Heart right ventricle (tissue), 16 donors: ENCODE measurements at regions not wholly inside any gene's neighbourhood (a gene's known extent, or its start where the extent isn't known, plus 50 kb on each side); places are given as distances from the start of the nearest gene placed in this dataset.
"Not testable (repeated sequence)": the region's sequence is repeated elsewhere in the genome, so short reads cannot be mapped to it uniquely, and the experiment has no call there.

Source experiments
- ATAC-seq, 8 donors: fragments of 200-7000 bp; cut with Tn5 transposase; one replicate each; pipeline ENCODE4 v1.9.1; 2020; ENCODE audit warnings: mild to moderate bottlenecking in 8 of 8, moderate library complexity in 8 of 8, moderate number of reproducible peaks in 1 of 8
- DNase-seq, 2 donors: peaks; one replicate each; pipeline ENCODE4 v3.0.0-alpha.2; 2020
- H3K27ac ChIP-seq, 10 donors: fragments of 200-600 bp; sonication (generic) in 2 of 10; one replicate each; pipeline versions ENCODE4 v1.5.0 to v1.8.0; 2020 to 2022; ENCODE audit warnings: mild to moderate bottlenecking in 3 of 10
- H3K27me3 ChIP-seq, 7 donors: fragments of 200-600 bp; one replicate each; pipeline ENCODE4 v1.8.0; 2021 to 2022; ENCODE audit warnings: mild to moderate bottlenecking in 2 of 7
- H3K36me3 ChIP-seq, 9 donors: fragments of 200-600 bp; sonication (generic) in 1 of 9; one replicate each; pipeline versions ENCODE4 v1.5.0 to v1.8.0; 2020 to 2022; ENCODE audit warnings: mild to moderate bottlenecking in 2 of 9
- H3K4me1 ChIP-seq, 9 donors: fragments of 200-600 bp; sonication (generic) in 1 of 9; one replicate each; pipeline versions ENCODE4 v1.5.0 to v1.8.0; 2020 to 2022; ENCODE audit warnings: mild to moderate bottlenecking in 4 of 9
- H3K4me3 ChIP-seq, 10 donors: fragments of 200-600 bp; sonication (generic) in 2 of 10; one replicate each; pipeline versions ENCODE4 v1.5.0 to v1.8.0; 2020 to 2022; ENCODE audit warnings: mild to moderate bottlenecking in 7 of 10, moderate library complexity in 2 of 10
- H3K9me3 ChIP-seq, 11 donors: fragments of 200-600 bp in 10 of 11; sonication (generic) in 2 of 11; one replicate each; pipeline versions ENCODE4 v1.5.0 to v1.8.0; 2013 to 2022; ENCODE audit warnings: mild to moderate bottlenecking in 2 of 11, control low read depth in 1 of 11, moderate library complexity in 1 of 11
- CTCF ChIP-seq, 9 donors: fragments of 200-600 bp; sonication (generic) in 2 of 9; IDR thresholded peaks; one replicate each; pipeline versions ENCODE4 v1.5.0 to v1.8.0; 2021 to 2022; ENCODE audit warnings: antibody characterized with exemption in 9 of 9, mild to moderate bottlenecking in 5 of 9, moderate library complexity in 1 of 9
- WGBS, 2 donors: extraction: QIAGEN DNeasy Blood & Tissue Kit; methylation state at CpG; one replicate each; pipeline ENCODE4 v1.1.7; 2013; ENCODE audit warnings: inconsistent platforms in 1 of 2; 5-methylcytosine and 5-hydroxymethylcytosine counted together
- intact Hi-C, 10 donors: fragments of 100-400 bp; cut with DNase I; formaldehyde crosslinking; loops; one replicate each; pipeline versions ENCODE4 v1.11.1 to v1.14.2; 2022
- donor health status: Arrhythmogenic right ventricular cardiomyopathy.
- donor health status: ischemic (EF 13 %, LVEDD 7.1; RV severe dilation, severe dysfunction).
- donor health status: healthy with polysubstance abuse.
- donor health status: DM: no; HTN: yes; CAD: no.
- donor health status: DM: no; HTN: no; CAD: no.
- donor health status: ischemic (EF 25% LVEDD 6.9; RV normal size, moderate dysfunction).
- donor health status: ischemic (EF 25% LVEDD 5.7; RV mildly dilated, moderate dysfunction).
- donor health status: healthy.
- donor health status: DM: yes; HTN: yes; CAD: no.
- donor health status: Ischemic cardiomyopathy.
- donor health status: ischemic (EF 35%, LVEDD 5.7; RV mildly dilated, moderate dysfunction).
- donor health status: nonischemic (EF 11% LVEDD 7.7; RV severe dilation, severe dysfunction).
- donor health status: DM: yes; HTN: yes; CAD: no.
- donor health status: PGD.
- donor health status: ischemic (EF 29% LVEDD 5.4; RV normal size, mild dysfunction).
- donor health status: nonischemic (EF 23%, LVEDD 6.1; RV moderate dilation, normal function).

GRCh38 chr22:16654882-16655281 is 62.3 kb upstream of the CCT8L2 start:
- WGBS, 2 donors: 73 to 81% methylated on average over 5 of the region's 5 CpGs
- Histone ChIP-seq H3K4me1 (no peaks in the 10 kb centered on the region), H3K9me3 (peaks cover 0 to 19% (median 5%) of the 10 kb centered on the region in 11 donors), H3K27me3 (no peaks in the 10 kb centered on the region), H3K4me3 (no peak overlapping the region), H3K36me3 (peaks cover 0 to 6% (median 0%) of the 10 kb centered on the region in 9 donors), H3K27ac (no peak overlapping the region)
- TF ChIP-seq CTCF (IDR thresholded peaks at IDR 0.05): no peak
- intact Hi-C loops: no loop called here
- DNase-seq (no peak), ATAC-seq (no peak)

- H3K36me3 ChIP-seq, H3K4me3 ChIP-seq, ATAC-seq, H3K27ac ChIP-seq, H3K27me3 ChIP-seq, intact Hi-C loops, DNase-seq, H3K4me1 ChIP-seq: not testable (repeated sequence)
- H3K9me3 ChIP-seq: peaks cover 0 to 19% (median 5%) of the 10 kb centered on the region in 11 donors
- WGBS, 2 donors: 44 to 51% methylated on average over 2 of the region's 2 CpGs
These were observed 61.7 kb upstream of the CCT8L2 start for GRCh38 chr22:16654336-16654735.

GRCh38 chr22:16653222-16653621 is 60.6 kb upstream of the CCT8L2 start:
- H3K27me3 ChIP-seq, H3K4me1 ChIP-seq, intact Hi-C loops, DNase-seq, H3K36me3 ChIP-seq, H3K4me3 ChIP-seq, H3K27ac ChIP-seq, ATAC-seq: not testable (repeated sequence)
- peaks cover 0 to 19% (median 5%) of the 10 kb centered on the region in 11 donors for H3K9me3 ChIP-seq
- 79 to 80% methylated on average over 7 of the region's 7 CpGs for WGBS, 2 donors

- Histone ChIP-seq H3K27me3 (no peaks in the 10 kb centered on the region), H3K36me3 (peaks cover 0 to 8% (median 0%) of the 10 kb centered on the region in 9 donors), H3K4me3 (no peak overlapping the region), H3K4me1 (no peaks in the 10 kb centered on the region), H3K9me3 (peaks cover 0 to 19% (median 5%) of the 10 kb centered on the region in 11 donors), H3K27ac (no peak overlapping the region)
- DNase-seq (no peak), ATAC-seq (no peak)
- 67 to 70% methylated on average over 4 of the region's 4 CpGs for WGBS, 2 donors
- TF ChIP-seq CTCF (IDR thresholded peaks at IDR 0.05): no peak
- intact Hi-C loops: no loop called here
These were observed 58.6 kb upstream of the CCT8L2 start for GRCh38 chr22:16651217-16651616.
